Liver (tissue), 8 donors: ENCODE measurements at regions not wholly inside any gene's neighbourhood (a gene's known extent, or its start where the extent isn't known, plus 50 kb on each side); places are given as distances from the start of the nearest gene placed in this dataset.

ENCODE experiments used
- DNase-seq: peaks from one replicate; pipeline ENCODE4 v3.0.0-alpha.2; 2017; ENCODE audit warnings: low spot score
- H3K27ac ChIP-seq, 2 donors: one replicate each; pipeline ENCODE4 v1.7.0; 2013; ENCODE audit warnings: inconsistent platforms in 2 of 2, low read length in 2 of 2, control low read depth in 1 of 2, low read depth in 1 of 2, mild to moderate bottlenecking in 1 of 2
- H3K27me3 ChIP-seq, 4 donors: one replicate each; pipeline versions ENCODE4 v1.6.1 to v1.7.0; 2013; ENCODE audit warnings: low read length in 3 of 4, inconsistent platforms in 1 of 4, mild to moderate bottlenecking in 1 of 4, moderate library complexity in 1 of 4; ENCODE audit not compliant: control insufficient read depth in 4 of 4, insufficient read depth in 4 of 4
- H3K36me3 ChIP-seq, 4 donors: one replicate each; pipeline versions ENCODE4 v1.6.1 to v1.7.0; 2013; ENCODE audit warnings: low read length in 3 of 4, mild to moderate bottlenecking in 3 of 4, low read depth in 1 of 4, moderate library complexity in 1 of 4; ENCODE audit not compliant: control insufficient read depth in 4 of 4, insufficient read depth in 3 of 4
- H3K4me1 ChIP-seq, 4 donors: one replicate each; pipeline versions ENCODE4 v1.6.1 to v1.7.0; 2013; ENCODE audit warnings: low read length in 3 of 4, mild to moderate bottlenecking in 3 of 4, moderate library complexity in 1 of 4; ENCODE audit not compliant: control insufficient read depth in 4 of 4, insufficient read depth in 4 of 4
- H3K4me3 ChIP-seq, 3 donors: one replicate each; pipeline versions ENCODE4 v1.6.1 to v1.7.0; 2013; ENCODE audit warnings: low read length in 3 of 3, control low read depth in 1 of 3, low read depth in 1 of 3, mild to moderate bottlenecking in 1 of 3
- H3K9ac ChIP-seq, 2 donors: one replicate each; pipeline ENCODE4 v1.7.0; 2013; ENCODE audit warnings: low read length in 2 of 2, mild to moderate bottlenecking in 2 of 2, moderate library complexity in 2 of 2, control low read depth in 1 of 2, low read depth in 1 of 2
- H3K9me3 ChIP-seq, 4 donors: one replicate each; pipeline versions ENCODE4 v1.6.1 to v1.7.0; 2013; ENCODE audit warnings: low read length in 3 of 4; ENCODE audit not compliant: control insufficient read depth in 4 of 4
- CTCF ChIP-seq: fragments of 150-350 bp; IDR thresholded peaks from 2 replicates; pipeline ENCODE4 v1.5.1; 2017; ENCODE audit warnings: improper control_type of control experiment, low read depth, low read length; ENCODE audit not compliant: missing input control
- EGR1 ChIP-seq, 2 donors: IDR thresholded peaks; 2 replicates each; pipeline ENCODE4 v1.6.1; 2016 to 2018; ENCODE audit warnings: antibody characterized with exemption in 2 of 2, low read depth in 2 of 2
- FOXA1 ChIP-seq: IDR thresholded peaks from 2 replicates; pipeline ENCODE4 v1.6.1; 2016; ENCODE audit warnings: antibody characterized with exemption
- FOXA2 ChIP-seq: IDR thresholded peaks from 2 replicates; pipeline ENCODE4 v1.6.1; 2016; ENCODE audit warnings: antibody characterized with exemption
- GABPA ChIP-seq, 2 donors: IDR thresholded peaks in 1 of 2; conservative IDR thresholded peaks in 1 of 2; 2 replicates each; pipeline ENCODE4 v1.6.1; 2016; ENCODE audit warnings: antibody characterized with exemption in 2 of 2, mild to moderate bottlenecking in 1 of 2, moderate library complexity in 1 of 2
- HNF4A ChIP-seq, 2 donors: conservative IDR thresholded peaks; 2 replicates each; pipeline ENCODE4 v1.6.1; 2016; ENCODE audit warnings: antibody characterized with exemption in 2 of 2, mild to moderate bottlenecking in 2 of 2
- HNF4G ChIP-seq: IDR thresholded peaks from 2 replicates; pipeline ENCODE4 v1.6.1; 2016; ENCODE audit warnings: antibody characterized with exemption
- JUND ChIP-seq, 2 donors: IDR thresholded peaks; 2 replicates each; pipeline ENCODE4 v1.6.1; 2016; ENCODE audit warnings: antibody characterized with exemption in 2 of 2
- MAX ChIP-seq: IDR thresholded peaks from 2 replicates; pipeline ENCODE4 v1.6.1; 2016; ENCODE audit warnings: antibody characterized with exemption
- NR2F2 ChIP-seq: IDR thresholded peaks from 2 replicates; pipeline ENCODE4 v1.6.1; 2016; ENCODE audit warnings: antibody characterized with exemption
- RAD21 ChIP-seq, 2 donors: IDR thresholded peaks; 2 replicates each; pipeline ENCODE4 v1.6.1; 2016; ENCODE audit warnings: antibody characterized with exemption in 2 of 2, mild to moderate bottlenecking in 2 of 2
- RXRA ChIP-seq, 2 donors: IDR thresholded peaks; 2 replicates each; pipeline ENCODE4 v1.6.1; 2017 to 2018; ENCODE audit warnings: antibody characterized with exemption in 2 of 2, mild to moderate bottlenecking in 1 of 2
- SP1 ChIP-seq: IDR thresholded peaks from 2 replicates; pipeline ENCODE4 v1.6.1; 2018; ENCODE audit warnings: antibody characterized with exemption, mild to moderate bottlenecking
- TAF1 ChIP-seq: conservative IDR thresholded peaks from 2 replicates; pipeline ENCODE4 v1.6.1; 2016; ENCODE audit warnings: antibody characterized with exemption, mild to moderate bottlenecking
- YY1 ChIP-seq: IDR thresholded peaks from 2 replicates; pipeline ENCODE4 v1.6.1; 2016; ENCODE audit warnings: antibody characterized with exemption, mild to moderate bottlenecking
- ZBTB33 ChIP-seq: IDR thresholded peaks from 2 replicates; pipeline ENCODE4 v1.6.1; 2016; ENCODE audit warnings: antibody characterized with exemption
- WGBS: extraction: QIAGEN DNeasy Blood & Tissue Kit; methylation state at CpG from one replicate; pipeline ENCODE4 v1.1.7; 2013; 5-methylcytosine and 5-hydroxymethylcytosine counted together
- TF ChIP-seq, protein P1 (sequence below): IDR thresholded peaks from 2 replicates; pipeline ENCODE4 v1.6.1; 2016; ENCODE audit warnings: antibody characterized with exemption, mild to moderate bottlenecking
- TF ChIP-seq, protein P2 (sequence below): IDR thresholded peaks from 2 replicates; pipeline ENCODE4 v1.6.1; 2016; ENCODE audit warnings: antibody characterized with exemption
- donor health status: healthy.
- donor health status: healthy.
- donor health status: healthy.
- donor health status: healthy.
- donor health status: healthy.

GRCh38 chr3:13164893-13165492 is 91.8 kb upstream of the IQSEC1 start:
- no peak for DNase-seq
- Histone ChIP-seq H3K4me1 (no peaks in the 10 kb centered on the region), H3K36me3 (no peaks in the 10 kb centered on the region), H3K4me3 (no peak overlapping the region), H3K9me3 (no peaks in the 10 kb centered on the region), H3K27ac (no peak overlapping the region), H3K9ac (no peak overlapping the region), H3K27me3 (no peaks in the 10 kb centered on the region)
- 92% methylated on average over 9 of the region's 9 CpGs for WGBS
- no peak for TF ChIP-seq EGR1 (IDR thresholded peaks at IDR 0.05; ENCODE audit: low read depth in 2 of 2)
- no peak for TF ChIP-seq MAX
- no peak for TF ChIP-seq GABPA (IDR thresholded peaks at IDR 0.05 in 1 of 2, conservative IDR thresholded peaks at IDR 0.05 in 1 of 2)
- no peak for TF ChIP-seq FOXA2
- no peak for TF ChIP-seq JUND (IDR thresholded peaks at IDR 0.05)
- TF ChIP-seq NR2F2, result no peak
- TF ChIP-seq RXRA (IDR thresholded peaks at IDR 0.05), result no peak
- TF ChIP-seq HNF4G, result no peak
- TF ChIP-seq, protein P1, sequence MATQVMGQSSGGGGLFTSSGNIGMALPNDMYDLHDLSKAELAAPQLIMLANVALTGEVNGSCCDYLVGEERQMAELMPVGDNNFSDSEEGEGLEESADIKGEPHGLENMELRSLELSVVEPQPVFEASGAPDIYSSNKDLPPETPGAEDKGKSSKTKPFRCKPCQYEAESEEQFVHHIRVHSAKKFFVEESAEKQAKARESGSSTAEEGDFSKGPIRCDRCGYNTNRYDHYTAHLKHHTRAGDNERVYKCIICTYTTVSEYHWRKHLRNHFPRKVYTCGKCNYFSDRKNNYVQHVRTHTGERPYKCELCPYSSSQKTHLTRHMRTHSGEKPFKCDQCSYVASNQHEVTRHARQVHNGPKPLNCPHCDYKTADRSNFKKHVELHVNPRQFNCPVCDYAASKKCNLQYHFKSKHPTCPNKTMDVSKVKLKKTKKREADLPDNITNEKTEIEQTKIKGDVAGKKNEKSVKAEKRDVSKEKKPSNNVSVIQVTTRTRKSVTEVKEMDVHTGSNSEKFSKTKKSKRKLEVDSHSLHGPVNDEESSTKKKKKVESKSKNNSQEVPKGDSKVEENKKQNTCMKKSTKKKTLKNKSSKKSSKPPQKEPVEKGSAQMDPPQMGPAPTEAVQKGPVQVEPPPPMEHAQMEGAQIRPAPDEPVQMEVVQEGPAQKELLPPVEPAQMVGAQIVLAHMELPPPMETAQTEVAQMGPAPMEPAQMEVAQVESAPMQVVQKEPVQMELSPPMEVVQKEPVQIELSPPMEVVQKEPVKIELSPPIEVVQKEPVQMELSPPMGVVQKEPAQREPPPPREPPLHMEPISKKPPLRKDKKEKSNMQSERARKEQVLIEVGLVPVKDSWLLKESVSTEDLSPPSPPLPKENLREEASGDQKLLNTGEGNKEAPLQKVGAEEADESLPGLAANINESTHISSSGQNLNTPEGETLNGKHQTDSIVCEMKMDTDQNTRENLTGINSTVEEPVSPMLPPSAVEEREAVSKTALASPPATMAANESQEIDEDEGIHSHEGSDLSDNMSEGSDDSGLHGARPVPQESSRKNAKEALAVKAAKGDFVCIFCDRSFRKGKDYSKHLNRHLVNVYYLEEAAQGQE, result no peak

DNA sequence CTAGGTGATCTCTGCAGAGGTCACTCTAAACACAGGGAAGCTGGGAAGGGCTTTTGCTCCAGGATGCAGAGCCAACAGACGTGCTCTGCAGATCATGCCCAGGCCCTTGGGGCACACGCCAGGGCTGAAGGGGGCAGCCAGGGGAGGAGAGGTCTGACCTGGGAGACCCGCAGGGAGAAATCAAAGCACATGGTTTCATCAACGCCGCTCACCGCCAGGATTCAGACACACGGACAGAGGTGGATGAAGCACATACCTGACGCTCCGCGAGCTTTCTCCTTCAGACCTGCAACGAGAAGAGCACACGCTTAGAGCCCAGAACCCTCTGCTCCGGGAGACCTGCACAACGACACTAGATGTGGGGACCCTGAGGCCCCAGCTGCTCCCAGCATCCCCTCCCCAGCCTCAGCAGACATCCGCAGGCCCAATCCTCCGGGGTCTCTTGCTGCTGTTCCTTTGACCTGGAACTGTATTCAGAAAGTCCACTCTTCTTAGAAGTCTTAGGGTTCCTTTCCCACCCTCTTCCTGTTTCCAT is 90.7 kb upstream of the IQSEC1 start:
- DNase-seq, result no peak
- no peak overlapping the region for H3K4me3 ChIP-seq
- no peaks in the 10 kb centered on the region for H3K36me3 ChIP-seq
- H3K9ac ChIP-seq, result no peak overlapping the region
- WGBS, result 97% methylated on average over 16 of the region's 16 CpGs
- H3K9me3 ChIP-seq, result no peaks in the 10 kb centered on the region
- TF ChIP-seq GABPA (IDR thresholded peaks at IDR 0.05 in 1 of 2, conservative IDR thresholded peaks at IDR 0.05 in 1 of 2) (no peak), NR2F2 (no peak), EGR1 (IDR thresholded peaks at IDR 0.05; ENCODE audit: low read depth in 2 of 2) (no peak), YY1 (no peak), JUND (IDR thresholded peaks at IDR 0.05) (no peak), CTCF (no peak), HNF4A (conservative IDR thresholded peaks at IDR 0.05) (no peak), MAX (no peak), SP1 (no peak), HNF4G (no peak), FOXA2 (no peak), RXRA (IDR thresholded peaks at IDR 0.05) (no peak), ZBTB33 (no peak), FOXA1 (no peak), RAD21 (IDR thresholded peaks at IDR 0.05) (no peak), TAF1 (no peak)
- TF ChIP-seq, protein P2, sequence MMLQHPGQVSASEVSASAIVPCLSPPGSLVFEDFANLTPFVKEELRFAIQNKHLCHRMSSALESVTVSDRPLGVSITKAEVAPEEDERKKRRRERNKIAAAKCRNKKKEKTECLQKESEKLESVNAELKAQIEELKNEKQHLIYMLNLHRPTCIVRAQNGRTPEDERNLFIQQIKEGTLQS, result no peak
- TF ChIP-seq, protein P1, result no peak
- H3K27me3 ChIP-seq, result no peaks in the 10 kb centered on the region
- no peak overlapping the region for H3K27ac ChIP-seq
- H3K4me1 ChIP-seq, result no peaks in the 10 kb centered on the region
